ENCODE measurements at regions not wholly inside any gene's neighbourhood (a gene's known extent, or its start where the extent isn't known, plus 50 kb on each side); places are given as distances from the start of the nearest gene placed in this dataset.

- H3K4me2 ChIP-seq (ENCODE audit: low read depth, low read length, poor library complexity, severe bottlenecking), result no peak overlapping the region
Measured at GRCh38 chr5:90071656-90072055, 337.9 kb downstream of the CETN3 start.

GRCh38 chr5:90071066-90071465 is 338.5 kb downstream of the CETN3 start:
- no peak overlapping the region for H2AFZ ChIP-seq (ENCODE audit: low read depth, low read length, severe bottlenecking)
- no peak overlapping the region for H3K9ac ChIP-seq (ENCODE audit: low read length)
- H3K27me3 ChIP-seq (ENCODE audit: low read length), result no peaks in the 10 kb centered on the region
- no peaks in the 10 kb centered on the region for H3K9me2 ChIP-seq (replicated peaks; ENCODE audit: insufficient read depth, low read length)
- no peak overlapping the region for H3K4me2 ChIP-seq (ENCODE audit: low read depth, low read length, poor library complexity, severe bottlenecking)
- TF ChIP-seq EZH2phosphoT487 (conservative IDR thresholded peaks at IDR 0.05; ENCODE audit: low read length) (no peak), CTCF (IDR thresholded peaks at IDR 0.05; ENCODE audit: insufficient read depth, low read length, poor library complexity, severe bottlenecking) (no peak)
- H3K36me3 ChIP-seq (ENCODE audit: low read length), result no peaks in the 10 kb centered on the region
- no peak overlapping the region for H3K4me3 ChIP-seq (ENCODE audit: insufficient read depth, low read length, poor library complexity, severe bottlenecking)
- H4K20me1 ChIP-seq (ENCODE audit: low read depth, low read length), result no peaks in the 10 kb centered on the region
- H3K79me2 ChIP-seq (ENCODE audit: insufficient read depth, low read length), result no peaks in the 10 kb centered on the region
- H3F3A ChIP-seq (ENCODE audit: insufficient read depth), result no peaks in the 10 kb centered on the region
- H3K9me3 ChIP-seq (ENCODE audit: insufficient read depth, low read length), result no peaks in the 10 kb centered on the region
- H3K27ac ChIP-seq (ENCODE audit: low read depth, low read length), result no peak overlapping the region

More at GRCh38 chr5:90071656-90072055, 337.9 kb downstream of the CETN3 start:
- no peaks in the 10 kb centered on the region for H3K9me2 ChIP-seq (replicated peaks; ENCODE audit: insufficient read depth, low read length)
- TF ChIP-seq EZH2phosphoT487 (conservative IDR thresholded peaks at IDR 0.05; ENCODE audit: low read length), result no peak
- TF ChIP-seq CTCF (IDR thresholded peaks at IDR 0.05; ENCODE audit: insufficient read depth, low read length, poor library complexity, severe bottlenecking), result no peak
- no peak overlapping the region for H2AFZ ChIP-seq (ENCODE audit: low read depth, low read length, severe bottlenecking)
- no peaks in the 10 kb centered on the region for H3K79me2 ChIP-seq (ENCODE audit: insufficient read depth, low read length)
- no peaks in the 10 kb centered on the region for H3F3A ChIP-seq (ENCODE audit: insufficient read depth)
- no peaks in the 10 kb centered on the region for H4K20me1 ChIP-seq (ENCODE audit: low read depth, low read length)
- no peaks in the 10 kb centered on the region for H3K27me3 ChIP-seq (ENCODE audit: low read length)
- H3K9ac ChIP-seq (ENCODE audit: low read length), result no peak overlapping the region
- no peak overlapping the region for H3K4me3 ChIP-seq (ENCODE audit: insufficient read depth, low read length, poor library complexity, severe bottlenecking)
- no peak overlapping the region for H3K27ac ChIP-seq (ENCODE audit: low read depth, low read length)
- no peaks in the 10 kb centered on the region for H3K9me3 ChIP-seq (ENCODE audit: insufficient read depth, low read length)
- no peaks in the 10 kb centered on the region for H3K36me3 ChIP-seq (ENCODE audit: low read length)

- Histone ChIP-seq H3K27me3 (ENCODE audit: low read length) (no peaks in the 10 kb centered on the region), H4K20me1 (ENCODE audit: low read depth, low read length) (no peaks in the 10 kb centered on the region), H3K4me2 (ENCODE audit: low read depth, low read length, poor library complexity, severe bottlenecking) (no peak overlapping the region), H3K4me3 (ENCODE audit: insufficient read depth, low read length, poor library complexity, severe bottlenecking) (no peak overlapping the region), H3K9me2 (replicated peaks; ENCODE audit: insufficient read depth, low read length) (no peaks in the 10 kb centered on the region), H3K9me3 (ENCODE audit: insufficient read depth, low read length) (no peaks in the 10 kb centered on the region), H3K36me3 (ENCODE audit: low read length) (no peaks in the 10 kb centered on the region), H3K79me2 (ENCODE audit: insufficient read depth, low read length) (no peaks in the 10 kb centered on the region), H2AFZ (ENCODE audit: low read depth, low read length, severe bottlenecking) (no peak overlapping the region), H3F3A (ENCODE audit: insufficient read depth) (no peaks in the 10 kb centered on the region), H3K9ac (ENCODE audit: low read length) (no peak overlapping the region), H3K27ac (ENCODE audit: low read depth, low read length) (no peak overlapping the region)
- no peak for TF ChIP-seq CTCF (IDR thresholded peaks at IDR 0.05; ENCODE audit: insufficient read depth, low read length, poor library complexity, severe bottlenecking)
Measured at GRCh38 chr5:90066920-90067319, 342.6 kb downstream of the CETN3 start.

Measured in SU-DHL-6 (cell line).